WTC11 (cell line): ENCODE measurements at regions not wholly inside any gene's neighbourhood (a gene's known extent, or its start where the extent isn't known, plus 50 kb on each side); places are given as distances from the start of the nearest gene placed in this dataset.

Experiments used
- ATAC-seq: fragments of 200-7000 bp; cut with Tn5 transposase; 2 replicates; pipeline ENCODE4 v1.10.0; 2021; ENCODE audit warnings: mild to moderate bottlenecking, moderate library complexity
- CTCF ChIA-PET: fragments of 300-600 bp; sonication (Branson Sonifier 250); formaldehyde crosslinking; loops from one replicate; lab custom pipeline; 2021; ENCODE audit warnings: antibody characterized with exemption; lab: Charles Lee
- POLR2A ChIA-PET: fragments of 350-600 bp; sonication (Branson Sonifier 250); formaldehyde crosslinking; loops from one replicate; lab custom pipeline; 2021; ENCODE audit warnings: antibody characterized with exemption; lab: Charles Lee
- DNase-seq: peaks from one replicate; pipeline ENCODE4 v3.0.0; 2021; ENCODE audit warnings: low spot score
- H3K27ac Mint-ChIP-seq: 2 replicates; pipeline ENCODE4 v1.8.0; 2021; ENCODE audit warnings: mixed read lengths
- H3K27me3 Mint-ChIP-seq: 2 replicates; pipeline ENCODE4 v1.8.0; 2021; ENCODE audit warnings: low read depth, mild to moderate bottlenecking, moderate library complexity, mixed read lengths
- H3K36me3 Mint-ChIP-seq: 2 replicates; pipeline ENCODE4 v1.8.0; 2021; ENCODE audit warnings: mixed read lengths
- H3K4me1 Mint-ChIP-seq: 2 replicates; pipeline ENCODE4 v1.8.0; 2022; ENCODE audit warnings: mixed read lengths
- H3K4me3 Mint-ChIP-seq: 2 replicates; pipeline ENCODE4 v1.8.0; 2021; ENCODE audit warnings: mild to moderate bottlenecking, moderate library complexity, mixed read lengths
- H3K9me3 Mint-ChIP-seq: 2 replicates; pipeline ENCODE4 v1.8.0; 2021; ENCODE audit warnings: mixed read lengths
- ATF1 ChIP-seq: sonication (generic); formaldehyde crosslinking; IDR thresholded peaks from 2 replicates; pipeline ENCODE4 v1.8.1; 2023; ENCODE audit warnings: mild to moderate bottlenecking, moderate library complexity, missing genetic modification reagents
- E2F1 ChIP-seq: sonication (generic); formaldehyde crosslinking; IDR thresholded peaks from 2 replicates; pipeline ENCODE4 v1.8.0; 2022; ENCODE audit warnings: mild to moderate bottlenecking, missing genetic modification reagents
- EMX1 ChIP-seq: fragments of 250-450 bp; sonication (Bioruptor Pico); IDR thresholded peaks from 2 replicates; pipeline ENCODE4 v1.8.0; 2021; ENCODE audit warnings: mild to moderate bottlenecking
- FOXP4 ChIP-seq: sonication (generic); formaldehyde crosslinking; IDR thresholded peaks from 2 replicates; pipeline ENCODE4 v1.8.0; 2022; ENCODE audit warnings: mild to moderate bottlenecking, missing genetic modification reagents
- GTF2I ChIP-seq: fragments of 250-450 bp; sonication (Bioruptor Pico); conservative IDR thresholded peaks from 2 replicates; pipeline ENCODE4 v1.4.0; 2021; ENCODE audit warnings: mild to moderate bottlenecking
- IRF1 ChIP-seq: sonication (generic); formaldehyde crosslinking; IDR thresholded peaks from 2 replicates; pipeline ENCODE4 v1.8.0; 2023; ENCODE audit warnings: missing genetic modification reagents
- JUN ChIP-seq: sonication (generic); formaldehyde crosslinking; IDR thresholded peaks from 2 replicates; pipeline ENCODE4 v1.8.0; 2023; ENCODE audit warnings: mild to moderate bottlenecking, missing genetic modification reagents
- MXD4 ChIP-seq: fragments of 250-450 bp; sonication (Bioruptor Pico); IDR thresholded peaks from 2 replicates; pipeline ENCODE4 v1.8.0; 2021; ENCODE audit warnings: mild to moderate bottlenecking, moderate library complexity, borderline replicate concordance
- MYBL2 ChIP-seq: sonication (generic); formaldehyde crosslinking; IDR thresholded peaks from 2 replicates; pipeline ENCODE4 v1.8.1; 2023; ENCODE audit warnings: mild to moderate bottlenecking, moderate library complexity, missing genetic modification reagents
- OVOL2 ChIP-seq: fragments of 250-450 bp; sonication (Bioruptor Pico); IDR thresholded peaks from 2 replicates; pipeline ENCODE4 v1.9.0; 2021; ENCODE audit warnings: mild to moderate bottlenecking, borderline replicate concordance
- SMAD3 ChIP-seq: sonication (generic); formaldehyde crosslinking; IDR thresholded peaks from 2 replicates; pipeline ENCODE4 v1.8.0; 2022; ENCODE audit warnings: missing genetic modification reagents, mild to moderate bottlenecking, borderline replicate concordance
- STAT6 ChIP-seq: sonication (generic); formaldehyde crosslinking; conservative IDR thresholded peaks from 2 replicates; pipeline ENCODE4 v1.8.1; 2023; ENCODE audit warnings: mild to moderate bottlenecking, low read depth, missing genetic modification reagents, moderate library complexity
- TCF7 ChIP-seq: sonication (generic); formaldehyde crosslinking; IDR thresholded peaks from 2 replicates; pipeline ENCODE4 v1.8.0; 2022; ENCODE audit warnings: mild to moderate bottlenecking, low read depth, missing genetic modification reagents, moderate library complexity
- TEAD1 ChIP-seq: sonication (generic); formaldehyde crosslinking; IDR thresholded peaks from 2 replicates; pipeline ENCODE4 v1.8.0; 2022; ENCODE audit warnings: mild to moderate bottlenecking, missing genetic modification reagents
- ZNF121 ChIP-seq: sonication (generic); formaldehyde crosslinking; IDR thresholded peaks from 2 replicates; pipeline ENCODE4 v1.8.0; 2023; ENCODE audit warnings: missing genetic modification reagents
- ZNF281 ChIP-seq: sonication (generic); formaldehyde crosslinking; IDR thresholded peaks from 2 replicates; pipeline ENCODE4 v1.8.0; 2023; ENCODE audit warnings: mild to moderate bottlenecking, missing genetic modification reagents
- ZNF671 ChIP-seq: fragments of 250-450 bp; sonication (Bioruptor Pico); IDR thresholded peaks from 2 replicates; pipeline ENCODE4 v1.8.0; 2021; ENCODE audit warnings: mild to moderate bottlenecking
- TF ChIP-seq, protein P1 (sequence below): sonication (generic); formaldehyde crosslinking; IDR thresholded peaks from 2 replicates; pipeline ENCODE4 v1.8.1; 2022; ENCODE audit warnings: mild to moderate bottlenecking, missing genetic modification reagents, moderate library complexity, borderline replicate concordance
- TF ChIP-seq, protein P2 (sequence below): sonication (generic); formaldehyde crosslinking; IDR thresholded peaks from 2 replicates; pipeline ENCODE4 v1.8.1; 2022; ENCODE audit warnings: low read depth, missing genetic modification reagents, borderline replicate concordance
- TF ChIP-seq, protein P3 (sequence below): fragments of 250-450 bp; sonication (Bioruptor Pico); IDR thresholded peaks from 2 replicates; pipeline ENCODE4 v1.8.0; 2021; ENCODE audit warnings: mild to moderate bottlenecking

GRCh38 chr7:115241151-115241550, 319.3 kb downstream of the MDFIC start:
- peaks cover 17% of the 10 kb centered on the region for H3K27me3 Mint-ChIP-seq
- DNase-seq (no peak), ATAC-seq (no peak)
- ChIA-PET POLR2A (no interaction called here), CTCF (no interaction called here)
- H3K4me3 Mint-ChIP-seq, result no peak overlapping the region
- 0 out of 2 replicates have a peak, but pooled peaks cover 2% of the 10 kb centered on the region for H3K4me1 Mint-ChIP-seq
- H3K36me3 Mint-ChIP-seq, result no peaks in the 10 kb centered on the region
- no peak for TF ChIP-seq ATF1 (CRISPR knock-in tag)
- TF ChIP-seq TCF7 (CRISPR knock-in tag), result no peak
- no peak for TF ChIP-seq E2F1 (CRISPR knock-in tag)
- TF ChIP-seq JUN, result no peak
- TF ChIP-seq, protein P1, sequence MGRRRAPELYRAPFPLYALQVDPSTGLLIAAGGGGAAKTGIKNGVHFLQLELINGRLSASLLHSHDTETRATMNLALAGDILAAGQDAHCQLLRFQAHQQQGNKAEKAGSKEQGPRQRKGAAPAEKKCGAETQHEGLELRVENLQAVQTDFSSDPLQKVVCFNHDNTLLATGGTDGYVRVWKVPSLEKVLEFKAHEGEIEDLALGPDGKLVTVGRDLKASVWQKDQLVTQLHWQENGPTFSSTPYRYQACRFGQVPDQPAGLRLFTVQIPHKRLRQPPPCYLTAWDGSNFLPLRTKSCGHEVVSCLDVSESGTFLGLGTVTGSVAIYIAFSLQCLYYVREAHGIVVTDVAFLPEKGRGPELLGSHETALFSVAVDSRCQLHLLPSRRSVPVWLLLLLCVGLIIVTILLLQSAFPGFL (CRISPR knock-in tag), result no peak
- no peak overlapping the region for H3K27ac Mint-ChIP-seq
- H3K9me3 Mint-ChIP-seq, result peaks cover 15% of the 10 kb centered on the region

- no peak overlapping the region for H3K4me3 Mint-ChIP-seq
- H3K27ac Mint-ChIP-seq, result no peak overlapping the region
- TF ChIP-seq JUN (no peak), SMAD3 (no peak), EMX1 (CRISPR knock-in tag) (no peak), STAT6 (CRISPR knock-in tag) (no peak), TEAD1 (CRISPR knock-in tag) (no peak), GTF2I (CRISPR knock-in tag) (no peak), OVOL2 (no peak), ZNF671 (CRISPR knock-in tag) (no peak), IRF1 (no peak), MXD4 (CRISPR knock-in tag) (no peak)
- peaks cover 16% of the 10 kb centered on the region for H3K9me3 Mint-ChIP-seq
- CTCF ChIA-PET, result interaction anchor here (1.4 kb wide), 1 partner anchor 375 kb away, joined by 4 read pairs; no protein-coding TSS in a partner anchor
- ATAC-seq (no peak), DNase-seq (no peak)
- H3K36me3 Mint-ChIP-seq, result no peaks in the 10 kb centered on the region; the same call in 1 of the 2 replicates
- 0 out of 2 replicates have a peak, but pooled peaks cover 2% of the 10 kb centered on the region for H3K4me1 Mint-ChIP-seq
- peaks cover 24% of the 10 kb centered on the region for H3K27me3 Mint-ChIP-seq
- POLR2A ChIA-PET, result no interaction called here
These were observed 318.3 kb downstream of the MDFIC start for GRCh38 chr7:115240242-115240641.

- no peaks in the 10 kb centered on the region; the same call in 1 of the 2 replicates for H3K36me3 Mint-ChIP-seq
- H3K4me1 Mint-ChIP-seq, result no peaks in the 10 kb centered on the region
- H3K4me3 Mint-ChIP-seq, result no peak overlapping the region
- ChIA-PET POLR2A (no interaction called here), CTCF (no interaction called here)
- H3K9me3 Mint-ChIP-seq, result peaks cover 10% of the 10 kb centered on the region
- ATAC-seq (no peak), DNase-seq (no peak)
- H3K27me3 Mint-ChIP-seq, result peaks cover 71% of the 10 kb centered on the region
- H3K27ac Mint-ChIP-seq, result no peak overlapping the region
- TF ChIP-seq FOXP4 (CRISPR knock-in tag) (no peak), MYBL2 (CRISPR knock-in tag) (no peak), ZNF121 (CRISPR knock-in tag) (no peak), ZNF281 (no peak)
- TF ChIP-seq, protein P2, sequence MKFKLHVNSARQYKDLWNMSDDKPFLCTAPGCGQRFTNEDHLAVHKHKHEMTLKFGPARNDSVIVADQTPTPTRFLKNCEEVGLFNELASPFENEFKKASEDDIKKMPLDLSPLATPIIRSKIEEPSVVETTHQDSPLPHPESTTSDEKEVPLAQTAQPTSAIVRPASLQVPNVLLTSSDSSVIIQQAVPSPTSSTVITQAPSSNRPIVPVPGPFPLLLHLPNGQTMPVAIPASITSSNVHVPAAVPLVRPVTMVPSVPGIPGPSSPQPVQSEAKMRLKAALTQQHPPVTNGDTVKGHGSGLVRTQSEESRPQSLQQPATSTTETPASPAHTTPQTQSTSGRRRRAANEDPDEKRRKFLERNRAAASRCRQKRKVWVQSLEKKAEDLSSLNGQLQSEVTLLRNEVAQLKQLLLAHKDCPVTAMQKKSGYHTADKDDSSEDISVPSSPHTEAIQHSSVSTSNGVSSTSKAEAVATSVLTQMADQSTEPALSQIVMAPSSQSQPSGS (CRISPR knock-in tag), result no peak
- TF ChIP-seq, protein P3, sequence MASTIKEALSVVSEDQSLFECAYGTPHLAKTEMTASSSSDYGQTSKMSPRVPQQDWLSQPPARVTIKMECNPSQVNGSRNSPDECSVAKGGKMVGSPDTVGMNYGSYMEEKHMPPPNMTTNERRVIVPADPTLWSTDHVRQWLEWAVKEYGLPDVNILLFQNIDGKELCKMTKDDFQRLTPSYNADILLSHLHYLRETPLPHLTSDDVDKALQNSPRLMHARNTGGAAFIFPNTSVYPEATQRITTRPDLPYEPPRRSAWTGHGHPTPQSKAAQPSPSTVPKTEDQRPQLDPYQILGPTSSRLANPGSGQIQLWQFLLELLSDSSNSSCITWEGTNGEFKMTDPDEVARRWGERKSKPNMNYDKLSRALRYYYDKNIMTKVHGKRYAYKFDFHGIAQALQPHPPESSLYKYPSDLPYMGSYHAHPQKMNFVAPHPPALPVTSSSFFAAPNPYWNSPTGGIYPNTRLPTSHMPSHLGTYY (CRISPR knock-in tag), result no peak
These were observed 313.2 kb downstream of the MDFIC start for GRCh38 chr7:115235075-115235474.
